DMS 273 (cell line): ENCODE measurements at regions not wholly inside any gene's neighbourhood (a gene's known extent, or its start where the extent isn't known, plus 50 kb on each side); places are given as distances from the start of the nearest gene placed in this dataset.
A peak's percentile ranks its signal among the peaks of the same experiment; 100 is the strongest.

Experiments
- DNase-seq: peaks from one replicate; lab custom pipeline; 2025; ENCODE audit not compliant: unreplicated experiment; lab: John Stamatoyannopoulos, UW

GRCh38 chr6:126803769-126804168 lies 314.7 kb upstream of the RSPO3 start:
- no peak for DNase-seq

- peak; percentile 74 for DNase-seq
These were observed 314.0 kb upstream of the RSPO3 start for GRCh38 chr6:126804332-126805064.

- no peak for DNase-seq
These were observed 312.6 kb upstream of the RSPO3 start for GRCh38 chr6:126805861-126806260.

- DNase-seq: no peak
These were observed 310.6 kb upstream of the RSPO3 start for GRCh38 chr6:126807876-126808275.

- DNase-seq: no peak
These were observed 307.1 kb upstream of the RSPO3 start for GRCh38 chr6:126811321-126811720.

- DNase-seq: no peak
These were observed 306.5 kb upstream of the RSPO3 start for GRCh38 chr6:126812010-126812409.

GRCh38 chr6:126812651-126813050 lies 305.8 kb upstream of the RSPO3 start:
- DNase-seq: no peak

GRCh38 chr6:126820634-126821033 lies 297.8 kb upstream of the RSPO3 start:
- DNase-seq: no peak

- no peak for DNase-seq
These were observed 296.8 kb upstream of the RSPO3 start for GRCh38 chr6:126821706-126822105.

- no peak for DNase-seq
These were observed 294.2 kb upstream of the RSPO3 start for GRCh38 chr6:126824226-126824625.

GRCh38 chr6:126824815-126825214 lies 293.7 kb upstream of the RSPO3 start:
- DNase-seq: no peak

GRCh38 chr6:126826166-126826714 lies 292.2 kb upstream of the RSPO3 start:
- DNase-seq: no peak

- DNase-seq: no peak
These were observed 287.0 kb upstream of the RSPO3 start for GRCh38 chr6:126831461-126831860.

- DNase-seq: no peak
These were observed 275.7 kb upstream of the RSPO3 start for GRCh38 chr6:126842769-126843168.

GRCh38 chr6:126848119-126848518 lies 270.4 kb upstream of the RSPO3 start:
- DNase-seq: no peak

GRCh38 chr6:126867641-126868040 lies 250.8 kb upstream of the RSPO3 start:
- DNase-seq: no peak

- DNase-seq: no peak
These were observed 245.1 kb upstream of the RSPO3 start for GRCh38 chr6:126873351-126873750.

- no peak for DNase-seq
These were observed 244.7 kb upstream of the RSPO3 start for GRCh38 chr6:126873791-126874190.

GRCh38 chr6:126876446-126876845 lies 242.0 kb upstream of the RSPO3 start:
- no peak for DNase-seq

- no peak for DNase-seq
These were observed 237.5 kb upstream of the RSPO3 start for GRCh38 chr6:126880964-126881363.

GRCh38 chr6:126886106-126886505 lies 232.4 kb upstream of the RSPO3 start:
- no peak for DNase-seq

GRCh38 chr6:126888727-126889725 lies 229.4 kb upstream of the RSPO3 start:
- DNase-seq: no peak
